NCI-H526 (cell line): ENCODE measurements at regions not wholly inside any gene's neighbourhood (a gene's known extent, or its start where the extent isn't known, plus 50 kb on each side); places are given as distances from the start of the nearest gene placed in this dataset.

Source experiments
- DNase-seq, 2 experiments: peaks; one replicate each; lab custom pipeline; 2025; lab: John Stamatoyannopoulos, UW

DNA sequence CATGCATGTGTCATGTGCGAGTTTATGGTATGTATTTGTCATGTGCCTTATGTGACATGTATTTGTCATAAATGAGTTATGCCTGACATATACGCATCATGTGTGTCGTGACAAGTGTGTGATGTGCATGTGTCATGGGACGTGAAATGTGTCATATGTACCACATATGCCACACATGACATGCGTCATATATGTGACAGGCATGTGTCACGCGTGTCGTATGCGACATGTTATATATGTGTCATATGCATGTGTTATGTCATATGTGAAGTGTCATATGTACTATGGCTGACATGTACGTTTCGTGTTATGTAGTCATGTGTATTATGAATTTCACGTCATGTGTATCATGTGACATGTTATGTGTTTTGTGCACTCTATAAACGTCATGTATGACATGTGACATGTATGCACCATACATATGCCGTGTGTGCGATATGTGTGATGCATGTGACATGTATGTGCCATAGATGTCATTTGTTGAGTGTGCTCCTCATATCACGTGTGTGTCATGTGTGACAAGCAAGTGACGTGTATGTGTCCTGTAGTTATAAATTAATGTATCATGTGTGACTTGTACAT lies 2152.3 kb upstream of the PIK3C3 start:
- no peak for DNase-seq

DNA sequence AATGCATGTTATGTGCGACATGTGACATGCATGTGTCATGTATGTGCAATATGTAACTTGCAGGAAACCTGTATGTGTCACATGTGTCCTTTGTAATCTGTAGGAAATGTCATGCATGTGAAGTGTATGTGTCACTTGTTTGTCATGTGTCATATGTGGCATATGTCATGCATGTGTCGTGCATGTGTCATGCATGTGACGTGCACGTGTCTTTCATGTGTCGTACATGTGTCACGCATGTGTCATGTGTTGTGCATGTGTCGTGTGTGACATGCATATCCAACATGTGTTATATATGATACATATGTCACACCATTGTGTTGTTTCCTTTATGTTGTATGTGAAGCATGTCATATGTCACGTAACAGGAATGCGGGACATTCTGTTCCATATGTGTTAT lies 2153.2 kb upstream of the PIK3C3 start:
- DNase-seq: no peak

DNA sequence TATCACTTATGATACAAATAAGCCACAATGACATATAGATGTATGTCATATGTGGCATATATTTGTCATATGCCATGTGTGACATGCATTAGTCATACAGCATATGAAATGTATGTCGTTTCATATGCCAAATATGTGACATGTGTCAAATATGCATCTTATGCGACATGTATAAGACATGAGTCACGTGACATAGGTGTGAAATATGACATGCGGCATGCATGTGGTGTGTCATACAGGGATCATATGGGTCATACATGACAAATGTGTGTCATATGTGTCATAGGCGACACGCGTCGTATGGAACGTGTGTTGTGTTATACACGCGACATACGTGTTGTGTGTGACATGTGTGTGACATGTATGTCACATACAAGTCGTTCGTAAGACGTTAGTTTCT lies 2154.0 kb upstream of the PIK3C3 start:
- no peak for DNase-seq

DNA sequence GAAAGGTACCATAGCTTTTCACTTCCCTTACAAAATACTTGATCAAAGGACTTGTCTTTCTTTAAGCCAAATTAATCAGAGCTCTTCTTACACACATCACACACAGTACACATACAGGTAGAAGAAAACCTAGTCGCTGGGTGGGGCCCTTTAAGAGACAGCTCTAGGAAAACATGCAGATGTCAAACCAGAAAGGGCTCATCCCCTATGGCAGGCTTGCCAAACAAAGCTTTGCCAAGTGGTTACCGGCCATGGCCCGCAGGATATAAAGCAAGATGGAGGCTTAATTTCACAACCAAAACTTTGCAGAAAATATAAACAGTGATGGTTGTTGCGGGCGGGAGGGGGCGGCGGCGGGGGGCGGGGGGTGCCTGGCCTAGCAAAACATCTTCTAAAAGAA lies 2156.0 kb upstream of the PIK3C3 start:
- DNase-seq: peak in 1 of 2 experiments; percentile 31

DNA sequence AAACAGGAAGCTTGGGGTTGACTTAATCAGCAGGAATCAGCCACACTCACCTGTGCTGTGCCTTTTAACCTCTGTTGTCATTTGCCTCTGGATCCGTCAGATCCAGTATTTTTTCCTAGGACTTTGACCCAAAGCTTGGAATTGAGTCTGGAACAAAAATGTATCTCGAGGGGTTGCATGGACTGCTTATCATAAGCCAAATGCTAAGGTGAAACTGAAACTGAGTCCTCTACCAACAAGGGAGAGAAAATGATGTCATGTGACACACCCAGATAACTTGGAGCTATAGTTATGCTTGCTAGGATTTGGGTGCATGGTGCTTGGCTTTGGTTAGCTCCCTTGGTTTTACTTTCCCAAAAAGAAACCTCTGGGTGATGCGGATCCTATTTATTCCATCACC lies 2158.6 kb upstream of the PIK3C3 start:
- DNase-seq: no peak

DNA sequence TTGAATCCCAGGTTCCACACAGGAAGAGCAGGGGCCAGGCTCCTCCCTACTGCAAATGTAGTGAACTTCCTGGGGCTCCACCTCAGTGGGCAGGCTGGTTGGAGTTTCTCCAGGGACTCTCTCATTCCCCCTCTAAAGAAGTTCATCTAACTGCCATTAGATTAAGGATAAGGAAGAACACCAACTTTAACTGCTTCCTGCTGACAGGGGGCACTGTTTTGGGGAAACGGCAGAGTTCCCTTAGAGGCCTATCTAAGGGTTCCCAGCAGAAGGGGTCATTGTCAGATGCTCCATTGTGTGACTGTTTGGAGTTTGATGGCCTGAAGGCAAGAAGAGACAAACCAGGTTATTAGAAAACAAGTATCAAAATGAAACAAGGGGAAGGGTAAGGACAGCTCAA lies 2159.7 kb upstream of the PIK3C3 start:
- no peak for DNase-seq

DNA sequence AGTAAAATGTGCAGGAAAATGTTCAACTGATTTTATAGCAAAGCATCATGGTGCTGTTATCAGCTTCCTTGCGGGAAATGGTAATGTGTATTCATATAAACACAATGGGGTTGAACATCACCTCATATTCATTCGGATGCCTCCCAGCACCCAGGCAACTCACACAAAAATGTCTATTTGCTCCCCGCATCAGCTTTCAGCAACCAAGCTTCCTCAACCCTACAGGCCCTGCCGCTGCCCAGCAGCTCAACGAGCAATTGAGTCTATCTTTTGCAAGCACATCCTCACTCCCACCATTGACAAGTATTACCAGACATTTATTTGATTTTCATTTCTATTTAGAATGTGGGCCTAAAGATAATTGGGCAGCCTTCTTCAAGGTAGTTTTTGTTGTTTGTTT lies 2161.4 kb upstream of the PIK3C3 start:
- DNase-seq: no peak

DNA sequence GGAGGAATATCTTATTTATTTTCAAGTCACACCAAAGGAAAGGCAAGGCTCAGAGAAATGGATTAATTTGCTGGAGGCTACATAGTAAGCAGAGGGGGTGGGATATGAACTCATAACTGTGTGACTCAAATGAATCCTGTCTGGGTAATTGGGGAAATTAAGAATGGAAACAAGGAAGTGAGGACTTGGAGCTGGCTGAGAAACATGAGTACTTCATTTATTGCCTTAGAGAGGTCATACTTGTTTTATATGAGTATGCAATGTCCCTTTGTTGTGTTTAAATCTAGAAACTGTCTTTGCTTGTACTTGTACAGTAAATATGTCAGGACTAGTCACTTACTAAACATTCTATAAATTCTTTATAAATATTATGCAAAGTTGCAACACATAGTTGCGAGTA lies 2166.7 kb upstream of the PIK3C3 start:
- no peak for DNase-seq

DNA sequence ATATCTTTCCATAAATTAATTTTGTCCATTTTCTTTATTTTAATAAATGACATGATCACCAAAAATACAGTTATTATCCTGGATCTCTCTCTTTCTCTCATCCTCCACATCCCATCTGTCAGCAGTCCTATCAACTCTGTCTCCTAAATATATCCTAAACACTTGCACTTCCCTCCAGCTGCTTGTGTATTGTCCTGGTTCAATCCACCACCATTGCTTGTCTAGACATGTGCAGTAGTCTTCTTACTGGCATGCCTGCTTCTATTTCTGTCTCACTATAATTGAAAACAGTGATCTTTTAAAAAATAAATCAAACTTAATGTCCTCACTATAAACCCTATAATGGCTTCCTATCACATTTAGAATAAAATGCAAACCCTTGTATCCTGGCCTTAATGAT lies 2168.6 kb upstream of the PIK3C3 start:
- no peak for DNase-seq

DNA sequence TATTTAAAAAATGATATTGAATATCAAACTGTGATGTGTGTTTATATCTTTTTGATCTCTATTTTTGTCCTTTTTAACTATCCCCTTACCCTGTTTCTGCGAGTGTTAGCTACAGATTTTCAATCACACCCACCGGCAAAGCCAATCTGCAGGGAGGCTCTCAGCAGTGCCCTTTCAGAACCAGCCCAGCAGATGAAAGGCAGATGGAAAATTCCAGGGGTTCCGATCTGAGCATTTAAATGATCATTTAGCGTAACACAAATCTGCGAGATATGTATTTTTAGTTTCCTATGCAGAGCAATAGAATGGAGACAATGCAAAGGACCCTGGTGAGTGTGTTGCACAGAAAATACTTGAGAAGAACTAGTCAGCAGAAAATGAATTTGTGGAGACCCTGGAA lies 2170.5 kb upstream of the PIK3C3 start:
- DNase-seq: no peak

DNA sequence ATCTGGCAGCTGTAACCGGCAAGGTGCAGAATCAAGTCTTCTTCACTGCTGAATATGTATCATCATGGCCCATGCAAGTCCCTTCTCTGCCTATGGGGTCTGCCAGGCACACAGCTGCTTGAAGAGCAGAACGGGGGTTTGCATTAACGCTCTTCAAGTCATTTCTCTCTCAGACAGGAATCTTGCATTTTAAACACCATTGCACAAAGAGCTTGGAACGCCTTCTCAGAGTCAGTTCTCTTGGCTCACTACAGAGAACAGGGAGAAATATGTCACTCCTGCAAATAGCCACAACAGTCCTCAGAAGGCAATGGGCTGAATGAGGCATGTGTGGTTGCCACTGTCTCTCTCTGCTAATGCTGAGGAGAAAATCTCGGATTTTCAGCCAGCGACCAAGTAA lies 2173.5 kb upstream of the PIK3C3 start:
- DNase-seq: no peak

DNA sequence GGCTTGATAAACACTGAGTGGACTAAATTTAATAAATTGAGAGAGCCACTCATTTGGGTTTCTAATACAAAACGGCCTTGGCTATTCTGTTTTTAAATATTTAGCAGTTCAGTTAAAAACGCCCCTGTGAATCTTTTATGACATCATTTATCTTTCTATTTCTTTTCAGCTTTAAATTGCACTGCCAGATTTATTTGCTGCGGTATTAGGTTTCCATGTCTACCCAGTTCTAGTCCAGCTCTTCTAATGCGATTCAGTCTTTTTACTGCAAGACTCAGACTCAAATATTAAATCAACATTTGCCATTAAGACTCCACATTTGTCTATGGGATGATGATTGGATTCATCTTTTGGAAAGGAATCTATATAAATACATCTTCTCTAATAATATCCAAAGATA lies 2174.3 kb upstream of the PIK3C3 start:
- DNase-seq: no peak

DNA sequence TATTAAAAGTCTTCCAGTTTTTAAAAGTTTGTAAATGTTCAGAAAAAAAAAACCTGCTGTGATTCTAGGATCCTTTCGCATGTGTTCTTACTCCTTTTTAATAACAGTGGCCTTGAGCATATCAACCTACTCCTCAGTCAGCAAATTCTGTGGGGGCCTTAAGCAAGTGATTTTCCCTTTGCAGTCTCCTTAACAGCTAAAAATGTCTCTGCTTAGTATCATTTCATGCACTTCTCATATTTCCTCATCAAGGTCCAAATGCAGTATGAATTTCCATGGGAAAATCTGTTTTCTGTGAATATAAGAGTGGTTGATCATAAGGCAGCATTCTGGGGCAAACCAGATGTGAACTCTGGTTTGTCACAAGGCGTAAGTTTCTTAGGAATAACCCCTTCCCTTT lies 2175.1 kb upstream of the PIK3C3 start:
- no peak for DNase-seq

DNA sequence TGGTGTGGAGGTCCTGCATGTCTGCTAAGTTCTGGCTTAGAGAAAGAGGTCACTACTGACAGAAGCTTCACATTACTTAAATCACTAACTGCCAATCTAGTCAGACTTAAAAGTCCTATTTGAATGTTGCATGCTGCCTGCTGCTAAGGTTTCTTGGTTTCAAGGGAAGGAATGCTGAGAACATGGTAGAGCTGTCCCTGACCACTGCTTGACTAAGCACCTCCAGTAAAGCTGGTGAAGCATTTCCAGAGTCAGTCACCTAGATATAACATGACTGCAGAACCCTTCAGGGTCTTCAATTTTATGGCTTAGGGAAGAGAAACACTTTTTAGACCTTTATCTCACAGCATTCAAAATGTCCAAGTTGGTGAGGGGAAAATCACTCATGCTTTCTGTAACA lies 2178.3 kb upstream of the PIK3C3 start:
- DNase-seq: no peak

DNA sequence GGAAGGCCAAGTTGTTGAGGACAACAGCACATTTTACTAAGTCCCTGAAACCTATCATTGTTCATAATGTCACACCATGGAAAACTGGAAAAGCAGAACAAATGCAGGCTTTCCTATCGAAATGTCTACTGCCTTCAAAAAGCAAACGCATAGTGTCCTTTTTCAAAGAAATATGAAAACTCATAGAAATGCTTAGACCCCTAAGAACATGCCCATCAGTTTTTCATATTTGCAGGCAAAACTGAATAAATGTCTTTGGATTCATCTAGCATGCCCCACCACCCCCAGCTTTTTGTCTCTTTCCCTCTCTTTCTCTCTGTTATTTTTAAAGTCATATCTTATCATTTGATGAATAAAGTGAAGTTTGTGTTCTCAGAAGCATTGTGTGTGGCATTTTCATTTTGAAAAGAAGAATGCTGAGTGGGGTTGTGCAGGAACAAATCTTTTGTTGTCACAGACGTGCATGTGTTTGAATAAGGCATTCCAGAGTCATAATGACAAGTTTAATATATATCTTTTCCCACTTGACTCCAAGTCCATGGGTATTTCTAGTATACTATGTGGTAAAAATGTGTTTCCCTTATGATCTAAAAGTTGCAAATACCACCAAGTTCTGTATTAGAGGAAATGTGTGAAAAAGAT lies 2180.0 kb upstream of the PIK3C3 start:
- DNase-seq: no peak

DNA sequence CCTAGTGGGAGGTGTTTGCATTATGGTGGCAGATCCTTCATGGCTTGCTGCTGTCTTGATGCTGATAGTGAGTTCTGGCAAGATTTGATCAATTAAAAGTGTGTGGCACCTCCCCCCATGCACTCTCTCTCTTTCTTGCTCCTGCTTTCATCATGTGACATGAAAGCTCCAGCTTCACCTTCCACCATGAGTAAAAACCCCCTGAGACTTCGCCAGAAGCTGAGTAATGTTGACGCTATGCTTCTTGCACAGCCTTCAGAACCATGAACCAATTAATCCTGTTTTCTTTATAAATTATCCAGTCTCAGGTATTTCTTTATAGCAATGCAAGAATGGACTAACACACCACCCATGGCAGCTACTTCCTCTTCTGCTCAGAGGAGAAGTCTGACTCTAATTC lies 2181.4 kb upstream of the PIK3C3 start:
- DNase-seq: no peak

DNA sequence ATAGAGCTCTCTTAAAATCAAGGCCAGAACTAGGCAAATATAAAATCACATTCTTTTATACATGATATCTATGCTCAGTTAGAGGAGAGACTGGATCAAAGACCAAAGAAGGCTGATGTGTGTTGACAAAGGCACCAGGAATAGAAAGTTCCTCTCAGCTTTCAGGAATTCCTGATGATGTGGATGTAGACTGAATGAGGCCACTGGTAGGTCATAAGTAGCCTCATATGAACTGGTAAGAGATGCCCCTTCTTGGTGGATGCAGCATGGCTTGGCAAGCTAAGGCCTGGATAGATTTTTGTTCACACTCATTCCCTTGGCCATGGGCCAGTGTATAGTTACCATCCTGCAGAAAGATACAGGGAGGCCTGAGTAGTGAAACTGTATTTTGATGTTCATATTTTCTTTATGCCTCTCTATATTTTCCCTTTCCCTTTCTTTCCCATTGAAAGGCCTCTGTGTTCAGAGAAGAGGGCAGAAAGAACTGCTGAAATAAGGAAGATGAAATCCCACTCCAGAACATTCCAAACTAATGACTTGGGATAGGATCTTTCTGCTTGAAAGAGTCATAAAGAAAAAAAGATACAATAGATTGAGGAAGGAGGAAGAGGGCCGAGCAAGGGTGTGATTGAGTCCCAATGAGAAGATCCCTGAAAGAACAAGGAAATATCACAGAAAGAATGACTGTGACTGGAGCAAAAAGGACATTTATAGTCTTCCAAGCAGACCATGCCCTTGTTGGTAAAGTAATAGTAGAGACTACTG lies 2182.7 kb upstream of the PIK3C3 start:
- no peak for DNase-seq

DNA sequence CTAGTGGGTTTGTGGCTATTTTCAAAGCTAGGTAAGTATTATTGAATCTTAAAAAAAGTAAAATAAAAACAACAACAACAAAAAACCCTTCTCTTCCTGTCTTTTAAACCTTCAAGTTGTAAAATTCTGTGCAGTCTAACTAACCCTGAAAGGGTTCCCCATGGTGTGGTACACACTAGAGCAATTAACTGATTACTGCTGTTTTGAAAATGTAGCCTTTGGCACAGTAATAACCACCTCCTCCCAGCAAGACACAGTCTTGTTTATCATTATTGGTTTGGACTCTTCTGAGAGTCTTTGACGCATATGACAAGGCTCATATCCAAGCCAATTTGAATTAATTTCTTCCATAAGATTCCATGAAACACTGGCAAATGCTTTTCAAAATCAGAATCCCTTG lies 2184.6 kb upstream of the PIK3C3 start:
- no peak for DNase-seq

DNA sequence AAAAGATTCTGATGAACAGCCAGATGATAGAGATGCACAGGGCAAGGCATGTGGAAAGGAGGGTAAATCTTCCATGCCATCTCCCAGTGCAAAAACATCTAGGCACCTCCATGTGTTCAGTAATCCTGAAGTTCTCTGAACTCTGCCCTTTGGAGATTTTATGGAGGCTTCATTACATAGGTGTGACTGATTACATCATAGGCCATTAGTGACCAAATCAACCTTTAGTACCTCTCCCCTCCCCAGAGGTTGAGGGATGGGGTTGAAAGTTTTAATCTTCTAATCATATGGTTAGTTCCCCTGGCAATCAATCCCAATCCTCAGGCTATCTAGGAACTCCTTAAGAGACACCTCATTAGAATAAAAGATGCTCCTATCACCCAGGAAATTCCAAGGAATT lies 2190.2 kb upstream of the PIK3C3 start:
- DNase-seq: no peak

DNA sequence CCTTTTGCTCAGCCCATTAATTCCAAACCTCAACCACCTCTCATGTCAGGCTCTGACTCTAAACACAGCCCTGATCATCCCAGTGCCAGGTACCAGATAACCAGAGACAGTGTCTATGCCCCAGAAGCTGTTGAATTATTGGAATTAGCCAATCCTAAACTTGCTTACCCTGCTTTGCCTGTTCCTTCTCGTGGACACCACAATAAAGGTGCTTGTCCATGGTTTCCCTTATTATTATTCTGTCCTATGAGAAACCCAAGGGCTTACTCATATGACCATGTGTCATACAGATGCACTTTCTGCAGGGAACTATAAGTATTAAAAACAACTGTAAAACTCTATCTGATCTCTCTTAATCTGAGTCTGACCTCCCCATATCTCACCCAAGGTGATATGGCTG lies 2193.8 kb upstream of the PIK3C3 start:
- DNase-seq: no peak

DNA sequence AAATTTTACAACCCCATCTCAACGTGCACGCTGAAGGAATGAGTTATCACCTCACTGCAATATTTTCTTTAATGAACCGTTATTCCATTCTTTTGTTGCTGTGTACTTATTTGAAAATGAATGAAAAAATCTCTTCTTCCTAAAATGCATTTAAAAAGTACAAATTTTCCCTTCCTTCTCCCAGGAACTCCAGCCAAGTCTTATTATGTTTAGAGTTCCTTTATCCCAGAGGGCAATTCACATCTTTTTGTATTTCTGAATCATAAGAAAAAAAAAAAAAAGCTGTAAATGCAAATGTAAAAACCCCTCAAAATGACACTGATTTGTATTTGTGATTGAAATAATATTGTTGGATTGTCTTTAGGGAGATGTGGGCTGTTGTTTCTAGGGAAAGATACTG lies 2194.3 kb upstream of the CELF4 start:
- no peak for DNase-seq

DNA sequence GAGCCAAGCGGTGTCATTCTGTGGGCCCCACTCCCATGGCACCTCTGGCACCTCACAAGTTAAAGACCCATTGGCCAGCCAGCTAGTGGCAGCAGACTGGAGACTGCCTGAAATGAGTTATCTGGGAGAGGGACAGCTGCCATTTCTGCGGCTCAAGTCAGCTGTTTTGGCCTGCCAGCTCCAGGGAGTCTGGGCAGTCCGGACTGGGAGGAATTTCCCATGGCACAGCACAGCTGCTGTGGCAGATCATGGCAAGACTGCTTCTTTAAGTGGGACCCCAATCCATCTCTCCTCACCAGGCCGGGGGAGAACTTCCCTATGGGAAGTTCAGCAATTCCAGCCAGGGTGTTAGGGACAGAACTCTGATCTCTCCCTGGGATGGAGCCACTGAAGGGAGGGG lies 2187.6 kb upstream of the CELF4 start:
- no peak for DNase-seq

DNA sequence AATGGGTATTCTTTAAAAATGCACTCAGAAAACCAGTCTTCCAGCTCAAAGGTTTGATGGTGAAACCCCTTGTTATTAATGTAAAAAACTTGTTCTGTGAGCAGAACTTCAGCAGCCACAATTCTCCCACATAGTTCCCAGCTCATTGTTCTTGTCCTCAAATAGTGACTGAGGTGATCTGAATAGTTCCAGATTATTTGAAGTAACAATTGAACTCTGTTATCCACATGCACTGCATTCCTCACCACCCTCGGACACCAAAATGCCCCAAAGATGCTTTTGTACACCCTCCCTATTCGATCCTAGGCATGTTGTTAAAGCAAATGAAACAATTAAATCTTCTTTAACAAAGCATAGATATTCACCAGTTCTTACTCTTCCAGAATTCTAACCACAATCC lies 2186.8 kb upstream of the CELF4 start:
- no peak for DNase-seq

DNA sequence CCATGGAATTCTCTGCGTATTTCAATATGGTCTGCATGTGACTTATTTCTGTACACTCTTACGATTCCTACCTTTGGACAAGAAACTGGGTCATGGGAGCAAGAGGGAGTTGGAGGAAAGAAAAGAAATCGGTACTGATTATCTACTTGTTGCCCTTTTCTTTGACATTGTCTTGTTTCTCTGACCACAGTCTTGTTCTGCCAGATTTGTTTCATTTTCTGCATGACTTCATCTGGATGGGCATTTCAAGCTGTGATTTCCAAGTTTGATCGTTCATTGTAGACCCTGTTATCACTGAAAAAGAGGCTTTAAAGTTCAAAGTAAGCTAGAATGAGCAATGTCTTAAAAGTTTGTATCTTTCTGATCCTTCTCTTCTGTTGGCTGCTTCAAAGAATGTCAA lies 2186.3 kb upstream of the CELF4 start:
- no peak for DNase-seq
